ENCODE measurements at regions not wholly inside any gene's neighbourhood (a gene's known extent, or its start where the extent isn't known, plus 50 kb on each side); places are given as distances from the start of the nearest gene placed in this dataset.

- no peak for TF ChIP-seq KDM1A (IDR thresholded peaks at IDR 0.05; ENCODE audit: low read depth)
- TF ChIP-seq CTCF (IDR thresholded peaks at IDR 0.05): no peak
- no peak for TF ChIP-seq REST (IDR thresholded peaks at IDR 0.05)
- TF ChIP-seq, protein P1, sequence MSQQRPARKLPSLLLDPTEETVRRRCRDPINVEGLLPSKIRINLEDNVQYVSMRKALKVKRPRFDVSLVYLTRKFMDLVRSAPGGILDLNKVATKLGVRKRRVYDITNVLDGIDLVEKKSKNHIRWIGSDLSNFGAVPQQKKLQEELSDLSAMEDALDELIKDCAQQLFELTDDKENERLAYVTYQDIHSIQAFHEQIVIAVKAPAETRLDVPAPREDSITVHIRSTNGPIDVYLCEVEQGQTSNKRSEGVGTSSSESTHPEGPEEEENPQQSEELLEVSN (IDR thresholded peaks at IDR 0.05; ENCODE audit: borderline replicate concordance, low read depth): no peak
These were observed 95.4 kb upstream of the CNKSR3 start for GRCh38 chr6:154605882-154606370.

Data from A549 (cell line).